ENCODE measurements at regions not wholly inside any gene's neighbourhood (a gene's known extent, or its start where the extent isn't known, plus 50 kb on each side); places are given as distances from the start of the nearest gene placed in this dataset.

- Histone ChIP-seq H3K4me1 (no peaks in the 10 kb centered on the region), H3K9me3 (no peaks in the 10 kb centered on the region), H3K27me3 (no peaks in the 10 kb centered on the region), H3K4me3 (no peak overlapping the region), H3K27ac (no peak overlapping the region), H3K36me3 (no peaks in the 10 kb centered on the region)
- WGBS, 2 donors (ENCODE audit: low coverage in 1 of 2), result 90 to 92% methylated on average over 6 to 7 of the region's 7 CpGs
- in situ Hi-C loops (cut with MboI; ENCODE audit: low pct_ligation_motif_present in 1 of 4, low pct_unique_long_range_greater_than_20kb in 1 of 4, low sequenced_read_pairs in 3 of 4), result loop anchor here (25.0 kb wide), 2 partner anchors 108 to 1067 kb away; no protein-coding TSS in a partner anchor
- TF ChIP-seq POLR2A (IDR thresholded peaks at IDR 0.05), result no peak
- no peak for TF ChIP-seq EP300 (IDR thresholded peaks at IDR 0.05; ENCODE audit: low read depth)
- no peak for DNase-seq
- intact Hi-C loops (cut with DNase I; ENCODE audit: low total_unique reads), result no loop called here
Observed at GRCh38 chr18:73829146-73829545, 318.5 kb downstream of the FBXO15 start.

GRCh38 chr18:73827801-73828200 is 319.8 kb downstream of the FBXO15 start:
- no peaks in the 10 kb centered on the region for H3K9me3 ChIP-seq
- intact Hi-C loops (cut with DNase I; ENCODE audit: low total_unique reads), result no loop called here
- WGBS, 2 donors (ENCODE audit: low coverage in 1 of 2), result 78 to 81% methylated on average over 7 of the region's 7 CpGs
- no peak overlapping the region for H3K4me3 ChIP-seq
- no peak for TF ChIP-seq POLR2AphosphoS5 (IDR thresholded peaks at IDR 0.05)
- TF ChIP-seq EP300 (IDR thresholded peaks at IDR 0.05; ENCODE audit: low read depth), result no peak
- no peaks in the 10 kb centered on the region for H3K4me1 ChIP-seq
- DNase-seq, result no peak
- in situ Hi-C loops (cut with MboI; ENCODE audit: low pct_ligation_motif_present in 1 of 4, low pct_unique_long_range_greater_than_20kb in 1 of 4, low sequenced_read_pairs in 3 of 4), result loop anchor here (25.0 kb wide), 2 partner anchors 110 to 1066 kb away; no protein-coding TSS in a partner anchor
- no peaks in the 10 kb centered on the region for H3K36me3 ChIP-seq
- no peak overlapping the region for H3K27ac ChIP-seq
- no peaks in the 10 kb centered on the region for H3K27me3 ChIP-seq

- intact Hi-C loops (cut with DNase I; ENCODE audit: low total_unique reads) (no loop called here), in situ Hi-C loops (cut with MboI; ENCODE audit: low pct_ligation_motif_present in 1 of 4, low pct_unique_long_range_greater_than_20kb in 1 of 4, low sequenced_read_pairs in 3 of 4) (loop anchor here (25.0 kb wide), 2 partner anchors 111 to 1064 kb away; no protein-coding TSS in a partner anchor)
- 67 to 71% methylated on average over 2 of the region's 2 CpGs for WGBS, 2 donors (ENCODE audit: low coverage in 1 of 2)
- Histone ChIP-seq H3K27me3 (no peaks in the 10 kb centered on the region), H3K9me3 (no peaks in the 10 kb centered on the region), H3K36me3 (no peaks in the 10 kb centered on the region), H3K4me3 (no peak overlapping the region), H3K27ac (no peak overlapping the region), H3K4me1 (no peaks in the 10 kb centered on the region)
- no peak for TF ChIP-seq POLR2A (IDR thresholded peaks at IDR 0.05)
- TF ChIP-seq, protein P1, sequence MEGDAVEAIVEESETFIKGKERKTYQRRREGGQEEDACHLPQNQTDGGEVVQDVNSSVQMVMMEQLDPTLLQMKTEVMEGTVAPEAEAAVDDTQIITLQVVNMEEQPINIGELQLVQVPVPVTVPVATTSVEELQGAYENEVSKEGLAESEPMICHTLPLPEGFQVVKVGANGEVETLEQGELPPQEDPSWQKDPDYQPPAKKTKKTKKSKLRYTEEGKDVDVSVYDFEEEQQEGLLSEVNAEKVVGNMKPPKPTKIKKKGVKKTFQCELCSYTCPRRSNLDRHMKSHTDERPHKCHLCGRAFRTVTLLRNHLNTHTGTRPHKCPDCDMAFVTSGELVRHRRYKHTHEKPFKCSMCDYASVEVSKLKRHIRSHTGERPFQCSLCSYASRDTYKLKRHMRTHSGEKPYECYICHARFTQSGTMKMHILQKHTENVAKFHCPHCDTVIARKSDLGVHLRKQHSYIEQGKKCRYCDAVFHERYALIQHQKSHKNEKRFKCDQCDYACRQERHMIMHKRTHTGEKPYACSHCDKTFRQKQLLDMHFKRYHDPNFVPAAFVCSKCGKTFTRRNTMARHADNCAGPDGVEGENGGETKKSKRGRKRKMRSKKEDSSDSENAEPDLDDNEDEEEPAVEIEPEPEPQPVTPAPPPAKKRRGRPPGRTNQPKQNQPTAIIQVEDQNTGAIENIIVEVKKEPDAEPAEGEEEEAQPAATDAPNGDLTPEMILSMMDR (IDR thresholded peaks at IDR 0.05), result no peak
- no peak for TF ChIP-seq EP300 (IDR thresholded peaks at IDR 0.05; ENCODE audit: low read depth)
- TF ChIP-seq POLR2AphosphoS5 (IDR thresholded peaks at IDR 0.05), result no peak
- no peak for DNase-seq
Observed at GRCh38 chr18:73826098-73826497, 321.5 kb downstream of the FBXO15 start.

DNA sequence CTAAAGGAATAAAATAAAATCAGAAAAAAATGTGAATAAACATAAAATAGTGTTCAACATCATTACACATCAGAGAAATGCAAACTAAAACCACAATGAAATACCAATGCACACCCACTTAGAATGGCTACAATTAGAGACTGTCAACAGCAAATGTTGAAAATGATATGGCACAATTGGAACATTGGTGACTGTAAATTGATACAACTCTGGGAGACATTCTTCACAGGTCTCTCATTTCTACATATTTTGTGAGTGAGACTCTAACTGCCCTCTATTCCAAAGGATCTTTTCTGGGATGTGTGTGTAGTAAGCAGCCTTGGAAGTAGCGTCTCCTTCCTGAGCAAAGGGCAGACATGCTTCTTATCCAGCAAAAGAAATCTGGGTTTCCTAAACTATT is 323.0 kb downstream of the FBXO15 start:
- Histone ChIP-seq H3K4me1 (no peaks in the 10 kb centered on the region), H3K27ac (no peak overlapping the region), H3K27me3 (no peaks in the 10 kb centered on the region), H3K4me3 (no peak overlapping the region), H3K9me3 (no peaks in the 10 kb centered on the region), H3K36me3 (no peaks in the 10 kb centered on the region)
- intact Hi-C loops (cut with DNase I; ENCODE audit: low total_unique reads), result no loop called here
- no peak for TF ChIP-seq EP300 (IDR thresholded peaks at IDR 0.05; ENCODE audit: low read depth)
- TF ChIP-seq POLR2A (IDR thresholded peaks at IDR 0.05), result no peak
- TF ChIP-seq, protein P1 (IDR thresholded peaks at IDR 0.05), result no peak
- TF ChIP-seq POLR2AphosphoS5 (IDR thresholded peaks at IDR 0.05), result no peak
- no peak for DNase-seq
- in situ Hi-C loops (cut with MboI; ENCODE audit: low pct_ligation_motif_present in 1 of 4, low pct_unique_long_range_greater_than_20kb in 1 of 4, low sequenced_read_pairs in 3 of 4), result loop anchor here (25.0 kb wide), 2 partner anchors 113 to 1062 kb away; no protein-coding TSS in a partner anchor
- 74% methylated on average over 1 of the region's 1 CpG; no CpG with 5 or more reads in 1 of the 2 donors for WGBS, 2 donors (ENCODE audit: low coverage in 1 of 2)

GRCh38 chr18:73812423-73812822 is 335.2 kb downstream of the FBXO15 start:
- H3K36me3 ChIP-seq, result no peaks in the 10 kb centered on the region
- 92 to 94% methylated on average over 3 to 11 of the region's 11 CpGs for WGBS, 2 donors (ENCODE audit: low coverage in 1 of 2)
- no peaks in the 10 kb centered on the region for H3K9me3 ChIP-seq
- no peaks in the 10 kb centered on the region for H3K27me3 ChIP-seq
- no peaks in the 10 kb centered on the region for H3K4me1 ChIP-seq
- TF ChIP-seq, protein P1 (IDR thresholded peaks at IDR 0.05), result no peak
- TF ChIP-seq POLR2AphosphoS5 (IDR thresholded peaks at IDR 0.05) (no peak), EP300 (IDR thresholded peaks at IDR 0.05; ENCODE audit: low read depth) (no peak), POLR2A (IDR thresholded peaks at IDR 0.05) (no peak)
- H3K4me3 ChIP-seq, result no peak overlapping the region
- in situ Hi-C loops (cut with MboI; ENCODE audit: low pct_ligation_motif_present in 1 of 4, low pct_unique_long_range_greater_than_20kb in 1 of 4, low sequenced_read_pairs in 3 of 4) (no loop called here), intact Hi-C loops (cut with DNase I; ENCODE audit: low total_unique reads) (no loop called here)
- no peak for DNase-seq
- H3K27ac ChIP-seq, result no peak overlapping the region

Data from transverse colon (tissue), 4 donors.